Epidermal melanocyte (primary cell): ENCODE measurements at regions not wholly inside any gene's neighbourhood (a gene's known extent, or its start where the extent isn't known, plus 50 kb on each side); places are given as distances from the start of the nearest gene placed in this dataset.

Experiments used
- DNase-seq: peaks from one replicate; pipeline ENCODE4 v3.0.0; 2011; ENCODE audit warnings: low spot score; ENCODE audit not compliant: insufficient read length

GRCh38 chr1:95370691-95371562, 136.9 kb downstream of the RWDD3 start:
- no peak for DNase-seq

DNA sequence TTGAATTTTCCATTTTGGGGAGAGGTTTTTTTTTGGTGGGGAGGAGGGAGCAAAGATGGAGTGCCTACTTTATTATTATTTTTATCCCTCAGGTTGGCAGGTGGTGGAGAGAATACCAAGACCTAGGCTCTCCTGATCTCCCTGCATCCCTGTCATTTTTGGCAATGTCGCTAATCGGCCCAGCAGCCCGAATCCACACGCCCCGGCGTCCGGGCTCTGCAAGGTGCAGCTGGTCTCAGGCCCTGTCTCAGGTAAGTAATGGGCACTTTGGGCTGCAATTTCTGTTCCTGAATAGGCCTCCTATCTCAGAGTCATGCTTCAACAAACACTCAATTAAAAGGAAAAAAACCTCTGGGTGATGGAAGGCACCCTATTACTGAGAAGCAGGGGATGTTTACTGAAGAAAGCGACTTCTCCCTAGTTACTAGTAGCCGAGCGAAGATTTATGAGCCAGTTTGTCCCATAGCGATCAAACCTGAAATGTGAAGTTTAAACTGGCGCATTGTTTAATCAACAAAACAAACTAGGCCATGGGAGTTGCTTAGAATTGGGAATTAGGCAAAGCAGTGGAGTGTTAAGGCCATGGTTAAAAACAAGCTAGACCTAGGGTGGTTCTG, 137.8 kb downstream of the RWDD3 start:
- no peak for DNase-seq

DNA sequence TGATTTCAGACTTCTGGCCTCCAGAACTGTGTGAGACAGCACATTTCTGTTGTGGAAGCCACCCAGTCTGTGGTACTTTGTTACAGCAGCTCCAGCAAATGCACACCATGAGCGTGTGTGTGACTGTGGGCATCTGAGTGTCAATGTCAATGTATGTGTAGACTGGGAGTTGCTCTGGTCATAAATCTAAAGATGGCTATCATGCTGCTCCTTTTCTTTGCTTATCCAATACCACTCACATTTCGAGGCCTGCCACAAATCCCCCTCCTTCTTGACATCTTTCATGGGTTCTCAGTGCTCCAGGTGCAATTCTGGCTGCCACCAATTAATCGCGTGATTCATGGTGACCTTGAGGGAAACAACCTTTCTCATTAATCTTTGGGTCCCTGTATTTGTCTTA, 141.2 kb downstream of the RWDD3 start:
- no peak for DNase-seq

DNA sequence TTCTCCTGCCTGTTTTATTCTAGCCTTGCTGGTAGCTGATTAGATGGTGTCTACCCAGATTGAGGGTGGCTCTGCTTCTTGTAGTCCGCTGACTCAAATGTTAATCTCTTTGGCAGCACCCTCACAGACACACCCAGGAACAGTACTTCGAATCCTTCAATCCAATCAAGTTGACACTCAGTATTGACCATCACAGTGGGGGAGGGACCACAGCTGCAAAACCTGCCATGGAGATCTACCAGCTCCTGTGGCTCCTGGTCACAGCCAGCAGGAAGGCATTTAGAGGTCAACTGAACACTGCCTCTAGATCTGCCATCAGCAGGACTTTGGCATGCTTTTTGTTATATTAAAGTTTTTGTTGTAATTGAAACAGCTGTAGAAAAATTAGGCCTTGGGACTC, 146.9 kb downstream of the RWDD3 start:
- no peak for DNase-seq

DNA sequence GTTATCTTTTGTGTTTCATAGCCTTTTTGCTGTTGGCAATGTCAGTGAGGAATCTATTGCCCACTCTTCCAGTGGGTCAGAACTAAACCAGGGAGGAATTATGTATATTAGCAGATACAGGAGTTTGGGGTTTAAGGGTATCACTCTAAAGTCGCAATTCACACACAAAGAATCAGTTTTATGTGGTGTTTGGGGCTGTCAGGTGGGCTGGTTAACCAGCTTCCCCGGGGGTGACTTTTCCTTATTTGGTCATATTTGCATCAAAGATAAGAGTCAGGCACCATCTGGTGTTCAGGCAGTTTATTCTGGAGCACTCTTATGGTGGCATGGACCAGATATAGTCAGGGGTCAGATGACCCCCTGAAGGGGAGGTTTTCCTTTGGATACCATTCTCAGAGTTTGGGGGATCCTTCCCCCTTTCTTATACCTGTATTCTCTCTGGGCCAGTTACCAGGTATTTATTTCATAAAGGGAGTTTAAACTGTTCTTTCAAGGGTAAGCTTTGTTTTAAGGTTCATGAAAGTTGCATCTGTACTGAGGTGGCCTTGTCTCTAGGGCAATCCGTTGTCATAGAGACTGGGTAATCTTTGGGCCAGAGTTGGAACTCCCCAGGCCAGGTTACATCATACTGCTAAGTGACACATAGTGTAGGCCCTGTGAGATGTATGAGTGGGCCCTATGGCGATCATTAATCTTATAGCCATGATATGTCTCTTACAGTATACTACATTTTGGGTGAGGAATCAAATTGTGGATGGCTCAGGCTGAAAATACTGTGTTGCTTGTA, 148.2 kb downstream of the RWDD3 start:
- no peak for DNase-seq

GRCh38 chr1:95383111-95383510, 149.1 kb downstream of the RWDD3 start:
- no peak for DNase-seq

DNA sequence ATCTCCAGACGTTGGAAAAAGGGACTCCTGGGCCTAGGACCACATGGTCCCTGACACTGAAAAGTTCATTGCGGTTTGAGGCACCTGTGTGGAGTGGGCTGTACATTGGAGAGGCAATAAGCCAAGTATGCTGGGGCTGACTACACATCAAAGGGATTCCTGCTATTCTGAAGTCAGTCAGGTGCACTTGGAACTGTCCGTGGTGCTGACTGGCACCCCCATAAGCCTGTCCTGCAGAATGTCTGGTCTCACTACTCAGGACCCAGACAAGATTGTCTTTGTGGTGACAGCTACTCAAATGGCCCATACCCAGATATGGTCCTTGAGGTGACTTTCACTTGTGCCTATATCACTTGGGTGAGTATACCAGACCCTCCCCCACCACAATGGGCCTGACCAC, 150.6 kb downstream of the RWDD3 start:
- DNase-seq, result no peak

- no peak for DNase-seq
These were observed 152.4 kb downstream of the RWDD3 start for GRCh38 chr1:95386371-95386770.

- DNase-seq, result no peak
These were observed 152.9 kb downstream of the RWDD3 start for GRCh38 chr1:95386915-95387314.

GRCh38 chr1:95388031-95388430, 154.0 kb downstream of the RWDD3 start:
- DNase-seq, result no peak

DNA sequence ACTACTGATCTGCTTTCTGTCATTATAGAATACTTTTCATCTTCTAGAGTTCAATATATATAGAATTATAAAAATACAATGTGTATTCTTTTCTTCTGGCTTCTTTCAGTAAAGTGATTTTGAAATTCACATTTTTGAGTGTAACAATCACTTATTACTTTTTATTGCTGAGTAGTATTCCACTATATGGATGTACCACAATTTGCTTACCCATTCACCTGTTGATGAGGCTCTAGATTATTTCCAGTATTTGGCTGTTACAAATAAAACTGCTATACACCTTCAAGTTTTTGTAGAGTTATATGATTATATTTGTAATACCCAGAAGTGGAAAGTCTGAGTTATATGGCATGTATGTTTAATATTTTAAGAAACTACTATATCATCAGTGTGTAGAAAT, 159.4 kb downstream of the RWDD3 start:
- DNase-seq, result no peak

- no peak for DNase-seq
These were observed 162.5 kb downstream of the RWDD3 start for GRCh38 chr1:95396557-95396956.

DNA sequence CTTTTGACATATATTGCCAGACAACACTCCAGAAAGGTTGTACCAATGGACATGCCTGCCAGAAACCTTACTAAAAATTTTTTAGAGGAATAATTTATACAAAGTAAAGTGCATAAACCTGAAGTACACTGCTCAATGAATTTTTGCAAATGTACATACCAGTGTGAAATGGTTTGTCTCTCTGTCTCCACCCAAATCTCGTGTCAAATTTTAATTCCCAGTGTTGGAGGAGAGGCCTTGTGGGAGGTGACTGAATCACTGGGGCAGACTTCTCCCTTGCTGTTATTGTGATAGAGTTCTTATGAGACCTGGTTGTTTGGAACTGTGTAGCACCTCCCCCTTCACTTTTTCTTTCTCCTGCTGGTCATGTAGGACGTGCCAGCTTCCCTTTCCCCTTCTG, 168.8 kb downstream of the RWDD3 start:
- DNase-seq, result no peak

- no peak for DNase-seq
These were observed 172.3 kb downstream of the RWDD3 start for GRCh38 chr1:95406279-95406678.

DNA sequence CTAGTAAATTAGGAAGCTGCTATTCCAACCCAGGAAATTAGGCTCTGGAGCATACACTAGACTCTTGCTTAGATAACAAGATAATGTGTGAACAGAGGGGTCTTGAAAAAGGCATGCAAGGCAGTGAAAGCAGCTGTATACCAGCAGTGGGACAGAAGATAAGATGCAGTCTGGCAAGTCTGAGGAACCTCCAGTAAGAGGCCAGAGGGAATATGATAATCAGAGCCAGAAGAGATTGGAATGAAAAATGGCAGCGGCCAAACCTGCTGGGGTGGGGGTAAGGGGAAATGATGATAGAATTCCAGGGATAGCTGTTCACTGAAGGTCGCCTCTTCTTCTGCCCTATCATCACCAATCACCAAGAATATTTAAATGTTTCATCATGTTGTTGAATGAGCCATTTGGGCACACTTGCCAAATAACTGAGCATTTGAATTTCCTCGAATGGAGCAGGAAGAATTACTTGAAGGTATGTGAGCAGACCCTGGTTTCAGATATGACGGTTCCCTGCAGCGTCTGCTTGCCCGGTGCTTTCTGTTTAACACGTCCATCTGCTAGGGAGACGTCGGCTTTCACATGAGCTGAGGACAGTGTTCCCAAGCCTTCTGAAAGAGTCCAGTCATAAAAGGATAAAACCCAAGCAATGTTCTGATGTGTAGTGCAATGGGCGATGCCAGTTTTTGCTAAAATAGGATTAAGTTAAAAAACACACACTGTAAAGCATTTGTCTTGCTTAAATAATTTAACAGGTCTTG, 173.3 kb downstream of the RWDD3 start:
- no peak for DNase-seq

DNA sequence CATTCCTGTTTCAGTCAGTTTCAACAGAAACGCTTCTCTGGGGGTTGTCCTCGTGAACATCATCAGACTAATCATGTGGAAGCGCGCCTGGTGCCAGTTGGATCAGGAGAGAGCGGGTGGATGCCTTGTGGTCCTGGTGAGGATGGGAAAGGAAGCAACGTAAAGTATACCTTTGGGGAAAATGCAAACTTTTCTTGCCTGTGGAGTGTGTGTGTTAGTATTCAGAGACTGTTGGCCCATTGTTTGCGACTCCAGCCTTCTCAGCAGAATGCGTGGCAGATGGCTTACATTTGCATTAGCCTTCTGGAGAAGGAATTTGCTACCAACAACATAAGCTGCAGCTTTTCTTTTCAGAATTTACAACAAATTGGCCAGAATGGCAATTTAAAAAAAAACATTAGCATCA, 173.9 kb downstream of the RWDD3 start:
- peak; percentile 36 for DNase-seq

DNA sequence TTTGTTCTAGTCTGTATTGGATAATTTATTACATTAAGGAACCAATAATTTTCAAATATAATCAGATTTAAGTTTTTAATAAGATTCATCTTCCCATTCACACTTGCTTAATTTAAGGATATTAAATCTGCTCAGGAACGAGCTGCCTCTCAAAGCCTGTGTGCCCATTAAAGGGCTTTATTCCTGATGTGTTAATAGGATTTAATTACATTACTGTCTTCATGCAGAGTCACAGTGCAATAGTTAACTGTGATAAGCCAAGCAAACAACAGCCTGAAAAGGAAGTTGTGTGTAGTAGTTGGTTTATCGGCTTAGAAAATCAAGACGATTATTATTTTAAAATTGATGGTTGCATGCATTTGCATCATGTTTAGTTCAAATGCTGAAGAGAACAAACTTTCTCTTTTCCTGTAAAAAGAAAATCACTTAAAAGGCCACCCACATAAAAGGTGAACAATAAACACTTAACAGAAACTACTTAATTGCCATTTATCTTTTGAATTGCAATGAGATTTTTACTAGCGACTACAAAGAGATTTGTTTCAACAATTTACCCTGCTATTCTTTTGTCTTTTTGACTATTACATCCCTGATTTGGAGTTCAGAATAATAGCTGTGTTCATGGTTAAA, 174.6 kb downstream of the RWDD3 start:
- DNase-seq, result no peak

DNA sequence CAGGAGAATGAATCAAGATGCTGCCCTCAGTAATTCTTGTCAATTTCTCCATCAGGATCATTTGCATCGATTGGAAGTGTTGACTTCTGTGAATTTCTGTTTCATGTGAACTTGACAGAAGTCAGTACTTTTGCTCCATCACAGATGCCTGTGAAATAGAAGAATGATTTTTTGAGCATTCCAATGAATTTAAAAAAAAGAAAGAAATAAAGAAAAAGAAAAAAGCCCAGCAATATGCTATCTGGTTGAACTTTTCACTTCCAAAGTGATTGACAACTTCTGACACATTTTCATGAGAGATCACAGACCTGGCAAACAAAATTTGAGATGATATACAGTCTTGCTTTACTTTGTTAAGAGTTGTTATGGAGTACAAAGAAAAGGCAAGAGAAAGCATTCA, 175.3 kb downstream of the RWDD3 start:
- DNase-seq, result no peak

DNA sequence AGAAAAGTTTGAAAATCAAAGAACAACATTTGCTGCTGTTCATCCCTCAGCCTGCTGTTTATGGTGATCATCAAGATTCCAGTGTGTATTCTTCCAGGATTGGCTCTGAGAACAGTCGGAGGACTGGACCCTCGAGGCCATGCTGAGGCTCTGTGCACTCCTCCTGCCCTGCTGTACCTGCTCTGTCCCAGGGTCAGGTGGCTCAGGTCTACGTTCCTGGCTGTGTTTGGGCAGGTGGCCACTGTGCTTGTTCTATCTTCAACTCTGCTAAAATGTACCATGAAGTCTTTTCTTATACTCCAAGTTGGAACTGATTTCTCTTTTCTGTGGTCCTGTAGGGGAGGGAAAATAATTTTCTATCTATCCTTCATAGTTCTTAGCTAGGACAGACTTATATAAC, 175.9 kb downstream of the RWDD3 start:
- DNase-seq, result no peak

DNA sequence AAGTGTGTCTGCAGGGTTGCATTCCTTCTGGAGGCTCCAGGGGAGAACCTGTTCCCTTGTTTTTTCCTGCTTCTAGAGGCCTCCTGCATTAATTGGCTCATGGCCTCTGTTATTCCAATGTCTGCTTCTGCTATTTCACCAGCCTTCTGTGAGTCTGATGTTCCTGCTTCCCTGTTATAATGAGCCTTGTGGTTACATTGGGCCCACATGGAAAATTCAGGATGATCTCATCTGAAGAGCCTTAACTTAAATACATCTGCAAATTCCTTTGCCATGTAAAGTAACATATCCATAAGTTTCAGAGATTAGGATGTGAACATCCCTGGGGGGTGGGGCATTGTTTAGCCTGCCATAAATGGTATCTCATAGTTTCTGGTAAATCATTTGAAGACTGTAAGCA, 181.1 kb downstream of the RWDD3 start:
- no peak for DNase-seq

DNA sequence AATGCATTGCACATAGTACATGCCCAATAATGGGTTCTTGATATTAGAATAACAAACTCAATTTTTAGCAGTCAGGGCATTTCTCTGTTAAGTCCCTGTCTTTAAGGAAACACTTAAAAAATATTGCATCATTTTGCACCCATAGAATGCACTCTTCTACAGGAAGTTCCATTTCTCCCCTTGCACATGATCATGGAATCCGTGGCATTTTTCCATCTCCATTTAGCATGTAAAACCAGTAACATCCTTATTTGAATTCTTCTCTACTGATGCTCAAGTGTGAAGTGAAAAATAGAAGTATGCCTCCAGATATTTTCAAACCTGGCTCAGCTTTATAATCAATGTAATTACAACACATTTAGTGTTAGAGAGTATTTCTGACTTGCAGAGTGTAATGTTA, 192.8 kb downstream of the RWDD3 start:
- DNase-seq, result no peak
